Dermis microvascular lymphatic vessel endothelial cell (primary cell): ENCODE measurements at regions not wholly inside any gene's neighbourhood (a gene's known extent, or its start where the extent isn't known, plus 50 kb on each side); places are given as distances from the start of the nearest gene placed in this dataset.
"Not testable (repeated sequence)": the region's sequence is repeated elsewhere in the genome, so short reads cannot be mapped to it uniquely, and the experiment has no call there.

ENCODE experiments used
- DNase-seq, 2 donors: peaks; one replicate each; pipeline versions ENCODE4 v3.0.0 to v3.0.0-alpha.2; 2010; ENCODE audit warnings: low read depth in 2 of 2

DNA sequence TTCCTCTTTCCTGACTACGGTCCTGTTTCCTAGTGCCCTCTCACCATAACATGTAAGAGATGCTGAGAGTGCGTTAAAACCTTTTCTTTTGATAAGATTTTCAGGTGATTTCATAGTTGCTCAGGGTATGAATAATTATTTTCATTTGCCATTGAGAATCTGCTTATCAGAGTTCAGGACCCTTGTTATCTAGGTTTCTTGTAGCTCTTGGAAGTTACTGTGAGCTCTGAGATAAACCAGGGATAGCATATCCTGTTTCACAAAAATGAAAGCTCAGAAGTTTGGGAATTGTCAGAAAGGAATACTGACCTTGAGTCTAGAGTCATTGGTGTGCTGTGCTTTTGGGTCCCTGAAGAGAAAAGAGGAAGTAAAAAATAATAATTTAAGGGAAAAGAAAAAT is 76.8 kb upstream of the PRKG1 start:
- no peak for DNase-seq

DNA sequence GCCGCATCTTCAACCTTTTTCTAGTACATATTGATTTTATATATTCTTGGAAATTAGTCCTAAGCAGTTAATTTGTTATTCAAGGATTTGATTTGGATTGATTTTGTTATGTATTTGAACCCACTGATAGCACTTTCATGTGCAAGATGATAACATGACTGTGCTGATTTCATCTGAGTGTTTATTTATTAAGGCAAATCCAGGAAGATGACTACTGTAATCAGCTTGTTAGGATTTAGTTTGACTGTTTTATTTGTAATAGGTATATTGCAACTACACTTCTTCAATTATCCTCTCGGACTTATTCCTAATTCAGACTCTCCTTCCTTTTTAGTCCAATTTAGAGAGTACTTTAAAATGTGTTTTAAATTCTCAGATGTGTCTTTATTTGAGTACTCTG is 75.1 kb upstream of the PRKG1 start:
- DNase-seq = no peak

DNA sequence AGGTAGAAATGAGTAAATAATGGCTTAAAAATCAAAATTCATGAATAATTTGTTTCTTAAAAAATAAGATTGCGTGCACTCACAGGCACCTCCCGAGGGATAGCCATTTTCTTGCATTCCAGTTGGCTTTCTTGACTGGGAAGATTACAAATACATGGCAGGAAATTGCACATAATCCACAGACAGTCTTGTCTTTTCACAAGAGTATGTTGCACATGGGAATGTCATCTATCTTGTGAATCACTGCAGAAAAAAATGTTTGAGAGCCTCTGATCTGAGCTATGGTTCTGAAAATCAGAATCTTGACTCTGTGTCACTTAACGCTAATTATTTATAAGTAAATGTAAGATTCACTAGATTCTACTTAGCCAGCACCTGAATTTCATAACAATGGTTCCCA is 74.1 kb upstream of the PRKG1 start:
- no peak for DNase-seq

DNA sequence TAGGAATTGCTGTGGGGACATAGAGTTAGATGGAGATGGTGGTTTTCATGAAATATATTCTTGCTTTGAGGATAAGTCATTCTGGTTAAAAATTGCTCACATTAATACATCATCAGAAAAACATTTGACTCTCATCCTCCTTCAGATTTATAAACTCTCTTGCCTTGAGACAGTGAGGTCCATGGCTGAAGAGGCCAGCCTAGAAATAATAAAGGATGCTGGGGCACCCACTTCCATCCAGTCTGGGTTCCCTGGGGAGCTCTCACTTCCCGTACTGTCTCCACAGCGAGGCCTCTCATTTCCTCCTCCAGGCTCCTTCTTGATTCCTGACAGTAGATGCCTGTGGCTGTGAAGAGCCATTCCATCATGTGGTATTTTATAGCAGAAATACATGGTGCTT is 73.3 kb upstream of the PRKG1 start:
- no peak for DNase-seq

DNA sequence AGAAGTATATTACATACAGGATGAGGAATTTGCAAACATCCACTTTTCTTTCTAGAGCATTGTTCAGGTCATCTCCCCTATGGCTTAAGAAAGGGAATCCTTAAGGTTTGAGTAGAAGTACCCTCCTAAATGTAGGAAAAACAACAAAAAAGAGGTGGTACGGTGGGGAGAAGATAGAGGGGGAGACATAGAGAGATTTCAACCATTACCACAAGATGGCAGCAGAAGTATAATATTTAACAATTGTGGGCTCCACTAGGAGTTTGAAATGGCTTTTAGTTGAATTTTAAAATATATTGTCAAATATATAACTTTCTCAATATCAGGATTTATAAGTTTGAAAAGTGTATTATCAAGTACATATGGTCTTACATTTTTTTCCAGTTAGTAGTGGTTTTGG is 72.7 kb upstream of the PRKG1 start:
- DNase-seq = peak in 1 of 2 donors; percentile 9

DNA sequence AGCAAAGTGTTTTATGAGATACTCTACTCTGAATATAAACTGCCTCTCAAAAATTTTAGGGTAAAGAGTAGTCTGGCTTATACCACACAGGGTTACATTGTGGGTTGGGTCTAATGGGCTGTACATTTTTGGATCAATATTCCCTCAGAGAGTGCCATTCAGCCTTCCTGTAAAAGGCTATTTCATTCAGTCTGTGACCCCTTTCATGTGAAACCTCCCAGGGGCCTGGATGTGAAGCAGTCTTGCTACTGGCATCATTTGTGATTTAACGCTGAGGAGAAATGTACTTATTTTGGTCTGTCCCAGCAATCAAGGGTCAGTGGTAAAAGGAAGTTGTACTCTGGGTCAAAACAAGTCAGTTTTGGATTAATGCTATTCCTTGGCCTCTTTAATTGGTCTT is 71.8 kb upstream of the PRKG1 start:
- DNase-seq = no peak

DNA sequence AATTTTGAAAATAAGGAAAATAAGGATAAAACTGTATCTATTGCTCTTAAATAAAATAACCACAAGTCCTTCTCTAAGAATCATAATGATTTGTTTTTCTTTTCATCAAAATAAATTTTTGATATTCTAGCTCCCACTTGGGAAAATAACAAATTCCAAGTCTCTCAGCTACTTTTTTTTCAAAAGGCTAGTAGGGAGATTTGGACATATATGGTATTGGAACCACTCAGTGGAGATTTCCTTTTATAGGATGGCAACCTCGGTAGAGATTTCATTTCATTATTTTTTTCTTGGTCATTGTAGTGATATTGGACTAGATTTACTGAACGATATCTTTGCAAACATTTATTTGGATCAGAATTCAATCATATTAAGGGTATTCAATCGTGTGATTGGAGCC is 69.5 kb upstream of the PRKG1 start:
- DNase-seq = no peak

DNA sequence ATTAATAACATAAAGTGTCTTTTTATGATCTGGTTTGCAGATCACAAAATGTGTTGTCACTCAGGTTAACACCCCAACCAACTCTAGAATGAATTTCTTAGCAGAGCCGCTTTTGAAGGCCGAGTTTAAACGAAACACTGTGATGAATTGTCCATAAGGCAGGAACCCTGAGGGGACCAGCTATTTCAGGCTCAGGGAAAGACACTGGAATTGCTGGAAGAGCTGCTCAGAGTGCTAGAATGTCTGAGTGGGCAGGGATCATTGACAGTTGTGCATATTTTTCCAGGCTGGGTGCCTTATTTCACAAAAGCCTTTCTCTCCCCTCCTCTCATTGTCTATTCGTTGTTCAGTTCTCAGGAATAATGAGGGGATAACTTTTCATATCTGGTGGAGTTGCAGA is 68.7 kb upstream of the PRKG1 start:
- DNase-seq = no peak

DNA sequence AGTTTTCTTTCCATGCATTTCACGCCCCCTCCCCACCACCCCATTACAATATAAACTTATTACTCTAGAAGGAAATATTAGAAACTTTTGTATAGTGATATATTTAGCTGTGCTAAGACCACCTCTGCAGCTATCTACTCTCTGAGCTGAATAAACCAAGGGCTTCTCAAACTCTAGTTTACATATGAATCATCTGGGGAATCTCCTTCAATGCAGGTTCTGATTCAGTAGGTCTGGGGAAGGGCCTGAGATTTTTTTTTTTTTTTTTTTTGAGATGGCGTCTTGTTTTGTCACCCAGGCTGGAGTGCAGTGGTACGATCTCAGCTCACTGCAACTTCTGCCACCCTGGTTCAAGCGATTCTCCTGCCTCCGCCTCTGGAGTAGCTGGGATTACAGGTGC is 67.6 kb upstream of the PRKG1 start:
- no peak for DNase-seq

DNA sequence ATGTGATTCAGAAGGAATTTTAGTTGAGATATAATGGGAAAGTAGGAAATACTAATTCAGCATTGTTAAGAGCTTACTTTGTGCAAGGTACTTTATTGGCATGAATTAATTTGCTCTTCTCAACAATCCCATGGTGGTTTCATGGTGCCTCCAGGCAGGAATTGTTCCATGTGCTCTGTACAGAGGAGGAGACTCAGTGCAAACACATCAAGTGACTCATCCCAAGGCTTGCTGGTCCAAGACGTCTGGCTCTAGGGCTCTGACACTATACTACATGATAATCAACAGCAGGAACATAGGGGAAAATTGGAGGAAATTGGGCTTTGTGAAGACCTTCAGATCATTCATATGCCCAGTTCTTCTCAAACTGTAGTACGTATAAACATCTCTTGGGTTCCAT is 66.5 kb upstream of the PRKG1 start:
- no peak for DNase-seq

DNA sequence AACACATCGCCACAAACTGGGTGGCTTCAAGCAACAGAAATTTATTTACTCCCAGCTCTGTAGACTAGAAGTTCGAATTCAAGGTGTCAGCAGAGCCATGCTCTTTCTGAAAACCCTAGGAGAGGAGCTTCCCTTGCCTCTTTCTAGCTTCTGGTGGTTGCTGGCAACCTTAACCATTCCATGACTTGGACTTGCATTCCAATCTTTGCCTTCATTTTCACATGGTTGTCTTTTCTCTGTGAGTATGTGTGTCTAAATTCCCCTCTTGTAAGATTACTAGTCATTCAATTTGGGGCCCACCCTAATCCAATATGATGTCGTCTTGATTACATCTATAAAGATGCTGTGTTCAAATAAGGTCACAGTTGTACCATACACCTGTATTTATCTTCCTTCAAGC is 65.9 kb upstream of the PRKG1 start:
- no peak for DNase-seq

DNA sequence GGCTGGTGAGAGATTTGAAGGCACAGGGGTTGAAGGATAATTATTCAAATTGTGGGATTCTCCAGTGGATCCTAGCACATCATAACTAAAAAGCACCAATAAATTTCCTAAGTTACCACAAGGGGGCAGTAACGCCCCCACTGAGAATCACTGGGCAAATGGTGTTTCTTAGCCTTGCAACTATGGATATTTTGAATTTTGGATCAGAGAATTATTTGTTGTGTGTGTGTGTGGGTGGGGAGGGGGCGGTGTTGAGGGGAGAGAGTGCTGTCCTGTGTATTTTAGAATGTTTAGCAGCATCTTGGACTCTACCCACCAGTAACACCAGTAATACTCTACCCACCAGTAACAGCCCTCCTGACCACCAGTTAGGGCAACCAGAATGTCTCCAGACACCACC is 63.3 kb upstream of the PRKG1 start:
- peak; percentile 22 to 42 for DNase-seq

DNA sequence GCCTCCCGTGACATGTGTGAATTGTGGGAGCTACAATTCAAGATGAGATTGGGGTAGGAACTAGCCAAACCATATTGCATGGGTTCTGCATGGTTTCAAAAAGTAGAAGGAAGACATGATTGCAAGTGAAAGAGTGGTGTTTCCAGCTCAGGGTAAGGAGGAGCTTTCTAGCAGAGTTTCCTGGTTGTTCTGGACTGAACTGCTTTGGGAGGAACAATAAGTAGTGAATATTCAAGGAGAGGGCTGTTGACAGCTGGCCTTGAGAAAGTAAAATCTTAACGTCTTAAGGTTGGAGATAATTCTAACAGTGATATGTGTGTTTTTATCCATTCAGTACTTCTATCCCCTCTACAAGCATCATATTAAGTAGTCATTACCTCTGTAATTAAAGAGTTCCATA is 62.2 kb upstream of the PRKG1 start:
- no peak for DNase-seq

DNA sequence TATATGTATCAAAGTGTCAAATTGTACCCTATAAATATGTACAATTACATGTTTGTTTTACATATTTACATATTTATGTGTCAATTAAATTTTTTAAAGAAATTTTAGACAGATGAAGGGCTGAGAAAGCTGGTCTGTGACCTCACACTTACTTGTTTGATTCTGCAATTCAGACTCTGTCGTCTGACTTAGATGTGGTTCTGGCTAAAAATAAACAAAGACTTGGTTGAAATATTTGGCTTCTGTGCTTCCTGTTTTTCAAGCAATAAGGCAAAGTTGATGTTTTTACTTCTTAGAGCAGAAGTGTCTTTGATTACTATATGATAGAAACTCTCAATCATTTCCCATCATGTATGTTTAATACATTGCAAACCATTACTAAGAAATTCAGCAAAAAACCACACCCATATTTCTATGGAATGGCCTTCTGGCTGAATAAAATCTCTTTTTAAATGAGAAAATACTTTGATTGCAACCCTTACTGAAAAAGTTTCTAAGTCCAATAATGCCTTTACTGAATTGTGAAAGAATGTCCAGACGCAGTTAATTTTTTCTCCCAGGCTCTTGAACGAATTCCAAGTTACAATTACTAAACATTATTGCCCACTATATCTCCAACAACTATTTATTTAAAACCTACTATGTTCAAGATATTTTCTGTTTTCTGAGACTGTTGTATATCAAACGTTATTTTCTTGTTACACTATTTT is 59.5 kb upstream of the PRKG1 start:
- no peak for DNase-seq

DNA sequence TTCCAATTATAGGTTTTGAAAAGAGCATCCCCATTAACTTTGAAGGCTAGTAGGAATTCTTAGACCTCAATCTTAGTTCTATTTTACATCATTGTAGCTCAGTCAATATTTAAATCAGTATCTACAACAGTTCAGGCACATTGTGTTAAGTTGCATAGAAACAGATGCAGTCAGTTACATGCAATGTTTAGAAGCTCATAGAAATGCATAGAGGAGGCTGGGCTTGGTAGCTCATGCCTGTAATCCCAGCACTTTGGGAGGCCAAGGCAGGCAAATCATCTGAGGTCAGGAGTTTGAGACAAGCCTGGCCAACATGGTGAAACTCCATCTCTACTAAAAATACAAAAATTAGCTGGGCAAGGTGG is 58.9 kb upstream of the PRKG1 start:
- not testable (repeated sequence) for DNase-seq

DNA sequence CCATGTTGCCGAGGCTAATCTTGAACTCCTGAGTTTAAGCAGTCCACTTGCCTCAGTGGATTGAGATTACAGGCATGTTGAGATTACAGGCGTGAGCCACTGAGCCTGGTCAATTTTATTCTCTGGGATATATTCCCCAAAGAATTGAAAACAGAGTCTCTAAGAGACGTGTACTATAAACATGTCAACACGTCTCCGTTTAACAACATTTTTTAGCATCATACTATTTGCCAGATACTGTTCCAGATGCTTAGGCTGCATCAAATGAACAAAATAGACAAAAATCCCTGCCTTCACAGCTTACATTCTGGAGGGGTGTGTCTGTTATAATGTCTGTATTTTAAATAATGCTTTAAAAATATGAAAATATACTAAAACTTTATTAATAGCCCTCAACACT is 54.1 kb upstream of the PRKG1 start:
- no peak for DNase-seq

DNA sequence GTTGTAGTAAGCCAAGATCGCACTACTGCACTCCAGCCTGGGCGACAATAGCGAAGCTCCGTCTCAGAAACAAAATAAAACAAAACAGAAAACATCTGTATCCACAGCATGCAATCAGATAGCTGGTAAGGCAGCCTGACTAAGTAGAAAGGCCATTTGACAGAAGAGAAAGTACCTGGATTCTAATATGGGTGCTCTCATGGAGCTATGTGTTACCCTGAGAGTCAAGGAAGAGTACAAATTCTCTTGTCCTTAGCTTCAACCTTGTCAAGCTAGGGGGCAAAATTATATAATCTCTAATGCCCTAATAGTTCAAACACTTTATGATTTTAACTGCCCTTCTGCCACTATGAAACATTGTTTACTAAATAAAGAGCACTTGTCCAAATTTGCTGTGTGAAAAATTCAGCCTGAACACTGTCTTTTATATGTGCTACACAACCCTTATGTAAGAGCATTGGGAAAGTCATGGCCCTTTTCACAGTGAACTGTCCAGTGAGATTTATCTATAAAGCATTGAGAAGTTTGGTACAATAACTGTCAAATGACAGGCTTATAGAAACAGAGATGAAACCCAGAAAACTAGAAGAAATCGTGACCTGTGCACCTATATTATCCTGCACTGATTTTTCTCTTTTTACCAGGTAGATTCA is 51.2 kb upstream of the PRKG1 start:
- no peak for DNase-seq

DNA sequence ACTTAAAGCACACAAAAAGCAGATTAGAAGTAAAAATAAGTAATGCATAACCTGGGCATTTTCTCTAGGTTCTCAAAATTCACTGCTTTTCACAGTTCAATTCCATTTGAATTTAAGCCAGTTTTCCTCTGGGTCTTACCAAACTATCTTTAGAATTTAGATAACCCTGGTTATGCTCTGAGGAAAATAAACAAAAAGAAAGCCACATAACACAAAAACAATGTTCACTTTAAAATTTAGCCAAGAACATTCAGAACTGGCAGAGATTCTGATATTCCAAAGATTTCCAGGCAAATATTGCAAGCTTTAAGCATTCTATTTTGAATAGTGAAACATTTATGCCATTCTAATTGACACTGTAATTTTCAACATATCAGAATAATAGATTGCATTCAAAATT is 50.7 kb upstream of the PRKG1 start:
- no peak for DNase-seq
